HCT116 (cell line): ENCODE measurements at regions not wholly inside any gene's neighbourhood (a gene's known extent, or its start where the extent isn't known, plus 50 kb on each side); places are given as distances from the start of the nearest gene placed in this dataset.

Source experiments
- ATAC-seq: fragments of 200-7000 bp; cut with Tn5 transposase; 2 replicates; pipeline ENCODE4 v1.9.1; 2020; ENCODE audit warnings: mild to moderate bottlenecking, moderate library complexity
- BruUV-seq: library from RNA; stranded (reverse); fragments of 400-500 nt; replicated peaks from 2 replicates; lab custom pipeline; 2021; lab: Mats Ljungman, UMichigan
- CTCF ChIA-PET: fragments of 300-600 bp; sonication (Branson Sonifier 250); formaldehyde crosslinking; loops from one replicate; lab custom pipeline; 2021; ENCODE audit warnings: antibody characterized with exemption; lab: Charles Lee
- POLR2A ChIA-PET: fragments of 300-600, 350-600 bp; sonication (Branson Sonifier 250); formaldehyde crosslinking; loops from one replicate; lab custom pipeline; 2021; ENCODE audit warnings: antibody characterized with exemption; lab: Charles Lee
- RAD21 ChIA-PET, 2 experiments: fragments of 300-600 bp; sonication (Branson Sonifier 250); formaldehyde crosslinking; loops; one replicate each; lab custom pipeline; 2023; ENCODE audit warnings: low total read pairs in 2 of 2; ENCODE audit not compliant: uncharacterized antibody in 2 of 2, unreplicated experiment in 2 of 2, low non-redundant PET in 1 of 2; lab: Charles Lee
- DNase-seq: peaks from one replicate; pipeline ENCODE4 v3.0.0-alpha.2; 2010; ENCODE audit warnings: low read depth, low spot score
- H2AFZ ChIP-seq: fragments of 200-600 bp; shearing (Covaris generic), sonication (generic); 2 replicates; pipeline ENCODE4 v1.6.1; 2017; ENCODE audit warnings: low read depth, mixed run types, mixed read lengths, antibody characterized with exemption, low read length; ENCODE audit not compliant: poor library complexity, severe bottlenecking
- H3K27ac ChIP-seq: 2 replicates; pipeline ENCODE4 v1.5.1; 2012; ENCODE audit warnings: low read depth, low read length
- H3K27me3 ChIP-seq: fragments of 200-600 bp; sonication (generic); 2 replicates; pipeline ENCODE4 v1.6.1; 2016; ENCODE audit warnings: mixed run types, low read length, mixed read lengths; ENCODE audit not compliant: insufficient read depth
- H3K36me3 ChIP-seq, 2 experiments: fragments of 200-500 bp in 1 of 2; fragments of 200-600 bp in 1 of 2; sonication (Bioruptor generic) in 1 of 2; sonication (generic) in 1 of 2; 2 replicates each; pipeline versions ENCODE4 v1.5.1 to v1.6.1; 2014 to 2016; ENCODE audit warnings: low read length in 2 of 2, inconsistent platforms in 1 of 2, mixed read lengths in 1 of 2, mixed run types in 1 of 2; ENCODE audit not compliant: insufficient read depth in 2 of 2, control insufficient read depth in 1 of 2
- H3K4me1 ChIP-seq, 2 experiments: fragments of 200-600 bp in 1 of 2; sonication (generic) in 1 of 2; 2 replicates each; pipeline versions ENCODE4 v1.5.1 to v1.6.1; 2012 to 2017; ENCODE audit warnings: low read length in 2 of 2, inconsistent platforms in 1 of 2, mild to moderate bottlenecking in 1 of 2, mixed read lengths in 1 of 2, mixed run types in 1 of 2, moderate library complexity in 1 of 2; ENCODE audit not compliant: insufficient read depth in 2 of 2, control insufficient read depth in 1 of 2
- H3K4me2 ChIP-seq: fragments of 200-600 bp; sonication (generic); 2 replicates; pipeline ENCODE4 v1.6.1; 2017; ENCODE audit warnings: mixed run types, low read length, mixed read lengths
- H3K4me3 ChIP-seq, 2 experiments: fragments of 200-600 bp in 1 of 2; sonication (generic) in 1 of 2; replicated peaks in 1 of 2; 2 replicates each; pipeline ENCODE4 v1.5.1; 2011 to 2016; ENCODE audit warnings: low read length in 2 of 2, control low read depth in 1 of 2, low read depth in 1 of 2, mild to moderate bottlenecking in 1 of 2, mixed read lengths in 1 of 2, mixed run types in 1 of 2
- H3K79me2 ChIP-seq: fragments of 200-600 bp; sonication (generic); 2 replicates; pipeline ENCODE4 v1.6.1; 2017; ENCODE audit warnings: mild to moderate bottlenecking, mixed run types, low read length, moderate library complexity, mixed read lengths; ENCODE audit not compliant: insufficient read depth
- H3K9ac ChIP-seq: fragments of 200-600 bp; sonication (generic); 2 replicates; pipeline ENCODE4 v1.6.1; 2016; ENCODE audit warnings: low read length, mixed read lengths
- H3K9me2 ChIP-seq: fragments of 200-600 bp; sonication (generic), shearing (Covaris generic); 2 replicates; pipeline ENCODE4 v1.6.1; 2017; ENCODE audit warnings: mixed run types, mild to moderate bottlenecking, moderate library complexity; ENCODE audit not compliant: insufficient read depth
- H3K9me3 ChIP-seq, 2 experiments: fragments of 200-500 bp in 1 of 2; fragments of 200-600 bp in 1 of 2; sonication (Bioruptor generic) in 1 of 2; sonication (generic) in 1 of 2; 2 replicates each; pipeline ENCODE4 v1.6.1; 2014 to 2017; ENCODE audit warnings: low read length in 2 of 2, mixed read lengths in 2 of 2, inconsistent platforms in 1 of 2, low read depth in 1 of 2, mild to moderate bottlenecking in 1 of 2, mixed run types in 1 of 2, moderate library complexity in 1 of 2; ENCODE audit not compliant: control insufficient read depth in 1 of 2, insufficient read depth in 1 of 2
- H4K20me1 ChIP-seq: fragments of 200-600 bp; sonication (generic), shearing (Covaris generic); 2 replicates; pipeline ENCODE4 v1.6.1; 2017; ENCODE audit warnings: mixed run types, mild to moderate bottlenecking, moderate library complexity; ENCODE audit not compliant: insufficient read depth
- CBX3 ChIP-seq: IDR thresholded peaks from 2 replicates; pipeline ENCODE4 v1.6.1; 2012; ENCODE audit warnings: low read depth
- CEBPB ChIP-seq: IDR thresholded peaks from 2 replicates; pipeline ENCODE4 v1.6.1; 2012; ENCODE audit warnings: low read depth
- ELF1 ChIP-seq: IDR thresholded peaks from 2 replicates; pipeline ENCODE4 v1.6.1; 2012; ENCODE audit warnings: low read depth, borderline replicate concordance
- EZH2 ChIP-seq: fragments of 200-600 bp; sonication (generic); IDR thresholded peaks from 2 replicates; pipeline ENCODE4 v1.6.1; 2017; ENCODE audit warnings: antibody characterized with exemption, mixed run types
- EZH2phosphoT487 ChIP-seq: fragments of 200-600 bp; IDR thresholded peaks from 2 replicates; pipeline ENCODE4 v1.6.1; 2018; ENCODE audit warnings: antibody characterized with exemption, borderline replicate concordance
- FOSL1 ChIP-seq: IDR thresholded peaks from 2 replicates; pipeline ENCODE4 v1.6.1; 2012; ENCODE audit warnings: low read depth
- JUND ChIP-seq: IDR thresholded peaks from 2 replicates; pipeline ENCODE4 v1.6.1; 2012
- POLR2A ChIP-seq: IDR thresholded peaks from 2 replicates; pipeline ENCODE4 v1.7.0; 2011; ENCODE audit warnings: borderline replicate concordance; ENCODE audit not compliant: insufficient read depth, insufficient read length; ENCODE audit errors: extremely low read depth
- POLR2AphosphoS5 ChIP-seq: IDR thresholded peaks from 2 replicates; pipeline ENCODE4 v1.6.1; 2011; ENCODE audit warnings: mild to moderate bottlenecking, low read depth, low read length, moderate library complexity
- RAD21 ChIP-seq: IDR thresholded peaks from 2 replicates; pipeline ENCODE4 v1.6.1; 2012; ENCODE audit warnings: low read depth, mild to moderate bottlenecking
- SIN3A ChIP-seq: IDR thresholded peaks from 2 replicates; pipeline ENCODE4 v1.6.1; 2012; ENCODE audit warnings: low read depth
- SP1 ChIP-seq: IDR thresholded peaks from 2 replicates; pipeline ENCODE4 v1.6.1; 2012; ENCODE audit warnings: low read depth
- SRF ChIP-seq: IDR thresholded peaks from 2 replicates; pipeline ENCODE4 v1.6.1; 2012; ENCODE audit warnings: low read depth
- TCF7L2 ChIP-seq: IDR thresholded peaks from 2 replicates; pipeline ENCODE4 v1.7.0; 2011; ENCODE audit warnings: borderline replicate concordance, inconsistent platforms; ENCODE audit not compliant: insufficient read depth, insufficient read length; ENCODE audit errors: extremely low read depth
- YY1 ChIP-seq: IDR thresholded peaks from 2 replicates; pipeline ENCODE4 v1.6.1; 2011; ENCODE audit warnings: low read length, low read depth, moderate library complexity, mild to moderate bottlenecking; ENCODE audit not compliant: insufficient replicate concordance; ENCODE audit errors: extremely low read depth
- ZFX ChIP-seq: fragments of 450-650 bp; IDR thresholded peaks from 2 replicates; pipeline ENCODE4 v1.6.1; 2017
- ZNF274 ChIP-seq: fragments of 200-500 bp; sonication (Bioruptor generic); IDR thresholded peaks from 2 replicates; pipeline ENCODE4 v1.6.1; 2014; ENCODE audit warnings: mild to moderate bottlenecking, low read depth, low read length, inconsistent platforms
- intact Hi-C: fragments of 100-400 bp; cut with micrococcal nuclease; formaldehyde crosslinking; loops from 2 replicates; pipeline ENCODE4 v1.10.0; 2022
- TF ChIP-seq, protein P1 (sequence below), 3 experiments: fragments of 200-600 bp in 1 of 3; sonication (generic) in 1 of 3; IDR thresholded peaks in 2 of 3; conservative IDR thresholded peaks in 1 of 3; 2 replicates each; pipeline ENCODE4 v1.5.1; 2012 to 2017; ENCODE audit warnings: low read depth in 2 of 3, low read length in 2 of 3, antibody characterized with exemption in 1 of 3, borderline replicate concordance in 1 of 3, control low read depth in 1 of 3, mild to moderate bottlenecking in 1 of 3, mixed read lengths in 1 of 3, mixed run types in 1 of 3, moderate library complexity in 1 of 3; ENCODE audit not compliant: insufficient read depth in 1 of 3
- TF ChIP-seq, protein P2 (sequence below): IDR thresholded peaks from 2 replicates; pipeline ENCODE4 v1.6.1; 2012; ENCODE audit warnings: low read depth

DNA sequence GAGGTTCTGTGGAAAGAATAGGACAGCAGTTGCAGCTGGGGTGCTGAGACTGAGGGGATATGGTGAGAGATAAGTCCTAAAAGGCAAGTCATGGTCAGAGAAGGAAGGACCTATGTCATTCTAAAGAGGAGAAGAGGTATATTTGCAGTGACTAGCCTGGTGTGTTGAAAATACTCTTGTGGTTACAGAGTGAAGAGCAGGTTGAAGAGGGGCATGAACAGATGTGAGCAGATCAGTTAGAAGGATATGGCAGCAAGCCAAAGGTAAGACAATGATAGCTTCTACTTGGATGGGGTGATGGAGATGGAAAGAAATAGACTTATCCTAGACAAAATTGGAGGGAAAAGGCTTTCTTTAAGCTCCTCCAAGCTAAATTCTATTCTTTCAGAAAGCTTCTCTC is 469.8 kb upstream of the CPEB2 start:
- DNase-seq: no peak
- Histone ChIP-seq H3K4me2 (no peak overlapping the region), H3K9ac (no peak overlapping the region), H2AFZ (no peak overlapping the region), H3K27me3 (no peaks in the 10 kb centered on the region), H3K9me2 (no peaks in the 10 kb centered on the region), H3K9me3 (no peaks in the 10 kb centered on the region; a peak in 2 of 4 replicates), H3K79me2 (no peaks in the 10 kb centered on the region), H3K4me3 (no peak overlapping the region), H4K20me1 (no peaks in the 10 kb centered on the region), H3K4me1 (no peaks in the 10 kb centered on the region), H3K36me3 (no peaks in the 10 kb centered on the region), H3K27ac (no peak overlapping the region)
- ATAC-seq: no peak
- TF ChIP-seq FOSL1 (no peak), POLR2A (no peak), SIN3A (no peak), SRF (no peak), RAD21 (no peak), POLR2AphosphoS5 (no peak), EZH2phosphoT487 (no peak), ELF1 (no peak), JUND (no peak), TCF7L2 (no peak), SP1 (no peak), CBX3 (no peak), ZFX (no peak), EZH2 (no peak), ZNF274 (no peak), YY1 (no peak), CEBPB (no peak)
- TF ChIP-seq, protein P1, sequence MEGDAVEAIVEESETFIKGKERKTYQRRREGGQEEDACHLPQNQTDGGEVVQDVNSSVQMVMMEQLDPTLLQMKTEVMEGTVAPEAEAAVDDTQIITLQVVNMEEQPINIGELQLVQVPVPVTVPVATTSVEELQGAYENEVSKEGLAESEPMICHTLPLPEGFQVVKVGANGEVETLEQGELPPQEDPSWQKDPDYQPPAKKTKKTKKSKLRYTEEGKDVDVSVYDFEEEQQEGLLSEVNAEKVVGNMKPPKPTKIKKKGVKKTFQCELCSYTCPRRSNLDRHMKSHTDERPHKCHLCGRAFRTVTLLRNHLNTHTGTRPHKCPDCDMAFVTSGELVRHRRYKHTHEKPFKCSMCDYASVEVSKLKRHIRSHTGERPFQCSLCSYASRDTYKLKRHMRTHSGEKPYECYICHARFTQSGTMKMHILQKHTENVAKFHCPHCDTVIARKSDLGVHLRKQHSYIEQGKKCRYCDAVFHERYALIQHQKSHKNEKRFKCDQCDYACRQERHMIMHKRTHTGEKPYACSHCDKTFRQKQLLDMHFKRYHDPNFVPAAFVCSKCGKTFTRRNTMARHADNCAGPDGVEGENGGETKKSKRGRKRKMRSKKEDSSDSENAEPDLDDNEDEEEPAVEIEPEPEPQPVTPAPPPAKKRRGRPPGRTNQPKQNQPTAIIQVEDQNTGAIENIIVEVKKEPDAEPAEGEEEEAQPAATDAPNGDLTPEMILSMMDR (IDR thresholded peaks at IDR 0.05 in 2 of 3, conservative IDR thresholded peaks at IDR 0.05 in 1 of 3; ENCODE audit: borderline replicate concordance in 1 of 3, insufficient read depth in 1 of 3, low read depth in 2 of 3, low read length in 2 of 3): no peak
- TF ChIP-seq, protein P2, sequence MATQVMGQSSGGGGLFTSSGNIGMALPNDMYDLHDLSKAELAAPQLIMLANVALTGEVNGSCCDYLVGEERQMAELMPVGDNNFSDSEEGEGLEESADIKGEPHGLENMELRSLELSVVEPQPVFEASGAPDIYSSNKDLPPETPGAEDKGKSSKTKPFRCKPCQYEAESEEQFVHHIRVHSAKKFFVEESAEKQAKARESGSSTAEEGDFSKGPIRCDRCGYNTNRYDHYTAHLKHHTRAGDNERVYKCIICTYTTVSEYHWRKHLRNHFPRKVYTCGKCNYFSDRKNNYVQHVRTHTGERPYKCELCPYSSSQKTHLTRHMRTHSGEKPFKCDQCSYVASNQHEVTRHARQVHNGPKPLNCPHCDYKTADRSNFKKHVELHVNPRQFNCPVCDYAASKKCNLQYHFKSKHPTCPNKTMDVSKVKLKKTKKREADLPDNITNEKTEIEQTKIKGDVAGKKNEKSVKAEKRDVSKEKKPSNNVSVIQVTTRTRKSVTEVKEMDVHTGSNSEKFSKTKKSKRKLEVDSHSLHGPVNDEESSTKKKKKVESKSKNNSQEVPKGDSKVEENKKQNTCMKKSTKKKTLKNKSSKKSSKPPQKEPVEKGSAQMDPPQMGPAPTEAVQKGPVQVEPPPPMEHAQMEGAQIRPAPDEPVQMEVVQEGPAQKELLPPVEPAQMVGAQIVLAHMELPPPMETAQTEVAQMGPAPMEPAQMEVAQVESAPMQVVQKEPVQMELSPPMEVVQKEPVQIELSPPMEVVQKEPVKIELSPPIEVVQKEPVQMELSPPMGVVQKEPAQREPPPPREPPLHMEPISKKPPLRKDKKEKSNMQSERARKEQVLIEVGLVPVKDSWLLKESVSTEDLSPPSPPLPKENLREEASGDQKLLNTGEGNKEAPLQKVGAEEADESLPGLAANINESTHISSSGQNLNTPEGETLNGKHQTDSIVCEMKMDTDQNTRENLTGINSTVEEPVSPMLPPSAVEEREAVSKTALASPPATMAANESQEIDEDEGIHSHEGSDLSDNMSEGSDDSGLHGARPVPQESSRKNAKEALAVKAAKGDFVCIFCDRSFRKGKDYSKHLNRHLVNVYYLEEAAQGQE: no peak
- RAD21 ChIA-PET: no interaction called here
- intact Hi-C loops: no loop called here
- CTCF ChIA-PET: no interaction called here
- POLR2A ChIA-PET: no interaction called here
- no TSS peak for BruUV-seq
